ENCODE measurements at regions not wholly inside any gene's neighbourhood (a gene's known extent, or its start where the extent isn't known, plus 50 kb on each side); places are given as distances from the start of the nearest gene placed in this dataset.

- Histone ChIP-seq H4K91ac (ENCODE audit: low read depth, low read length, poor library complexity) (no peak overlapping the region), H3K36me3 (replicated peaks in 1 of 2; ENCODE audit: control insufficient read depth in 2 of 2, insufficient read depth in 2 of 2, low read length in 2 of 2) (no peaks in the 10 kb centered on the region), H2AK5ac (ENCODE audit: low read depth, low read length) (no peak overlapping the region), H3K4ac (ENCODE audit: low read length) (no peak overlapping the region), H2BK12ac (ENCODE audit: low read length) (no peak overlapping the region), H3K23ac (ENCODE audit: low read depth, low read length, poor library complexity) (no peak overlapping the region), H3K4me2 (ENCODE audit: insufficient read depth, low read length, poor library complexity, severe bottlenecking) (no peak overlapping the region), H2AFZ (ENCODE audit: low read length) (peak overlapping the region; percentile 36), H2BK120ac (ENCODE audit: low read depth, low read length) (no peak overlapping the region), H4K8ac (ENCODE audit: low read depth, low read length) (no peak overlapping the region), H3K14ac (ENCODE audit: low read length) (no peak overlapping the region), H3K4me1 (ENCODE audit: control insufficient read depth in 2 of 2, insufficient read depth in 1 of 2, low read depth in 1 of 2, low read length in 2 of 2) (no peaks in the 10 kb centered on the region), H3K27ac (replicated peaks; ENCODE audit: low read length) (no peak overlapping the region), H3K9me3 (replicated peaks in 1 of 2; ENCODE audit: control insufficient read depth in 2 of 2, insufficient read depth in 1 of 2, low read depth in 1 of 2, low read length in 2 of 2) (no peaks in the 10 kb centered on the region), H3K4me3 (ENCODE audit: low read length in 2 of 2) (no peak overlapping the region), H2BK15ac (ENCODE audit: low read length) (no peak overlapping the region), H3K9ac (ENCODE audit: low read depth, low read length, poor library complexity) (no peak overlapping the region), H2BK5ac (ENCODE audit: low read length) (no peak overlapping the region), H3K27me3 (ENCODE audit: control insufficient read depth in 3 of 3, insufficient read depth in 3 of 3, low read depth in 1 of 3, low read length in 3 of 3) (no peaks in the 10 kb centered on the region), H3K18ac (ENCODE audit: low read length) (no peak overlapping the region), H3K79me1 (ENCODE audit: low read depth, low read length) (no peaks in the 10 kb centered on the region)
- WGBS, 2 donors (ENCODE audit: extremely low coverage in 2 of 2, insufficient read length in 2 of 2, insufficient replicate concordance in 1 of 2): no CpG with 5 or more reads among the region's 3 CpGs
- DNase-seq (ENCODE audit: low spot score): no peak
Observed at GRCh38 chr14:51545396-51545795, 106.3 kb upstream of the FRMD6 start.

GRCh38 chr14:51546099-51546498 lies 105.6 kb upstream of the FRMD6 start:
- no peak overlapping the region for H3K4ac ChIP-seq (ENCODE audit: low read length)
- H3K14ac ChIP-seq (ENCODE audit: low read length): no peak overlapping the region
- H3K27ac ChIP-seq (replicated peaks; ENCODE audit: low read length): no peak overlapping the region
- no peak overlapping the region for H4K91ac ChIP-seq (ENCODE audit: low read depth, low read length, poor library complexity)
- H3K23ac ChIP-seq (ENCODE audit: low read depth, low read length, poor library complexity): no peak overlapping the region
- no CpG with 5 or more reads among the region's 2 CpGs for WGBS, 2 donors (ENCODE audit: extremely low coverage in 2 of 2, insufficient read length in 2 of 2, insufficient replicate concordance in 1 of 2)
- no peak overlapping the region for H2BK120ac ChIP-seq (ENCODE audit: low read depth, low read length)
- no peak overlapping the region for H3K9ac ChIP-seq (ENCODE audit: low read depth, low read length, poor library complexity)
- H2BK12ac ChIP-seq (ENCODE audit: low read length): no peak overlapping the region
- H3K18ac ChIP-seq (ENCODE audit: low read length): no peak overlapping the region
- H2BK5ac ChIP-seq (ENCODE audit: low read length): no peak overlapping the region
- H3K27me3 ChIP-seq (ENCODE audit: control insufficient read depth in 3 of 3, insufficient read depth in 3 of 3, low read depth in 1 of 3, low read length in 3 of 3): no peaks in the 10 kb centered on the region
- no peak overlapping the region for H2AK5ac ChIP-seq (ENCODE audit: low read depth, low read length)
- H3K4me2 ChIP-seq (ENCODE audit: insufficient read depth, low read length, poor library complexity, severe bottlenecking): no peak overlapping the region
- H2AFZ ChIP-seq (ENCODE audit: low read length): no peak overlapping the region
- H2BK15ac ChIP-seq (ENCODE audit: low read length): no peak overlapping the region
- DNase-seq (ENCODE audit: low spot score): no peak
- H3K4me3 ChIP-seq (ENCODE audit: low read length in 2 of 2): no peak overlapping the region
- H3K36me3 ChIP-seq (replicated peaks in 1 of 2; ENCODE audit: control insufficient read depth in 2 of 2, insufficient read depth in 2 of 2, low read length in 2 of 2): no peaks in the 10 kb centered on the region
- H3K9me3 ChIP-seq (replicated peaks in 1 of 2; ENCODE audit: control insufficient read depth in 2 of 2, insufficient read depth in 1 of 2, low read depth in 1 of 2, low read length in 2 of 2): no peaks in the 10 kb centered on the region
- no peaks in the 10 kb centered on the region for H3K4me1 ChIP-seq (ENCODE audit: control insufficient read depth in 2 of 2, insufficient read depth in 1 of 2, low read depth in 1 of 2, low read length in 2 of 2)
- H4K8ac ChIP-seq (ENCODE audit: low read depth, low read length): no peak overlapping the region
- H3K79me1 ChIP-seq (ENCODE audit: low read depth, low read length): no peaks in the 10 kb centered on the region

GRCh38 chr14:51546603-51547258 lies 105.0 kb upstream of the FRMD6 start:
- Histone ChIP-seq H3K27ac (replicated peaks; ENCODE audit: low read length) (no peak overlapping the region), H3K4ac (ENCODE audit: low read length) (no peak overlapping the region), H3K14ac (ENCODE audit: low read length) (no peak overlapping the region), H3K9ac (ENCODE audit: low read depth, low read length, poor library complexity) (no peak overlapping the region), H3K4me3 (ENCODE audit: low read length in 2 of 2) (no peak overlapping the region), H2BK15ac (ENCODE audit: low read length) (no peak overlapping the region), H3K18ac (ENCODE audit: low read length) (no peak overlapping the region), H4K8ac (ENCODE audit: low read depth, low read length) (no peak overlapping the region), H3K9me3 (replicated peaks in 1 of 2; ENCODE audit: control insufficient read depth in 2 of 2, insufficient read depth in 1 of 2, low read depth in 1 of 2, low read length in 2 of 2) (no peaks in the 10 kb centered on the region), H3K4me1 (ENCODE audit: control insufficient read depth in 2 of 2, insufficient read depth in 1 of 2, low read depth in 1 of 2, low read length in 2 of 2) (no peaks in the 10 kb centered on the region), H3K27me3 (ENCODE audit: control insufficient read depth in 3 of 3, insufficient read depth in 3 of 3, low read depth in 1 of 3, low read length in 3 of 3) (no peaks in the 10 kb centered on the region), H2BK120ac (ENCODE audit: low read depth, low read length) (no peak overlapping the region), H3K4me2 (ENCODE audit: insufficient read depth, low read length, poor library complexity, severe bottlenecking) (no peak overlapping the region), H2BK12ac (ENCODE audit: low read length) (no peak overlapping the region), H3K79me1 (ENCODE audit: low read depth, low read length) (no peaks in the 10 kb centered on the region), H4K91ac (ENCODE audit: low read depth, low read length, poor library complexity) (no peak overlapping the region), H3K23ac (ENCODE audit: low read depth, low read length, poor library complexity) (no peak overlapping the region), H2BK5ac (ENCODE audit: low read length) (no peak overlapping the region), H2AFZ (ENCODE audit: low read length) (peak overlapping the region; percentile 16), H3K36me3 (replicated peaks in 1 of 2; ENCODE audit: control insufficient read depth in 2 of 2, insufficient read depth in 2 of 2, low read length in 2 of 2) (no peaks in the 10 kb centered on the region), H2AK5ac (ENCODE audit: low read depth, low read length) (no peak overlapping the region)
- DNase-seq (ENCODE audit: low spot score): no peak
- no CpG with 5 or more reads among the region's 2 CpGs for WGBS, 2 donors (ENCODE audit: extremely low coverage in 2 of 2, insufficient read length in 2 of 2, insufficient replicate concordance in 1 of 2)

GRCh38 chr14:51547260-51547659 lies 104.5 kb upstream of the FRMD6 start:
- Histone ChIP-seq H3K9me3 (replicated peaks in 1 of 2; ENCODE audit: control insufficient read depth in 2 of 2, insufficient read depth in 1 of 2, low read depth in 1 of 2, low read length in 2 of 2) (no peaks in the 10 kb centered on the region), H3K27ac (replicated peaks; ENCODE audit: low read length) (no peak overlapping the region), H3K79me1 (ENCODE audit: low read depth, low read length) (no peaks in the 10 kb centered on the region), H2BK15ac (ENCODE audit: low read length) (no peak overlapping the region), H3K4me2 (ENCODE audit: insufficient read depth, low read length, poor library complexity, severe bottlenecking) (no peak overlapping the region), H3K36me3 (replicated peaks in 1 of 2; ENCODE audit: control insufficient read depth in 2 of 2, insufficient read depth in 2 of 2, low read length in 2 of 2) (no peaks in the 10 kb centered on the region), H2BK120ac (ENCODE audit: low read depth, low read length) (no peak overlapping the region), H3K9ac (ENCODE audit: low read depth, low read length, poor library complexity) (no peak overlapping the region), H3K4ac (ENCODE audit: low read length) (no peak overlapping the region), H2BK5ac (ENCODE audit: low read length) (no peak overlapping the region), H3K23ac (ENCODE audit: low read depth, low read length, poor library complexity) (no peak overlapping the region), H2AFZ (ENCODE audit: low read length) (peak overlapping the region; percentile 16), H2AK5ac (ENCODE audit: low read depth, low read length) (no peak overlapping the region), H3K18ac (ENCODE audit: low read length) (no peak overlapping the region), H3K14ac (ENCODE audit: low read length) (no peak overlapping the region), H3K4me3 (ENCODE audit: low read length in 2 of 2) (no peak overlapping the region), H4K91ac (ENCODE audit: low read depth, low read length, poor library complexity) (no peak overlapping the region), H2BK12ac (ENCODE audit: low read length) (no peak overlapping the region), H4K8ac (ENCODE audit: low read depth, low read length) (no peak overlapping the region), H3K4me1 (ENCODE audit: control insufficient read depth in 2 of 2, insufficient read depth in 1 of 2, low read depth in 1 of 2, low read length in 2 of 2) (no peaks in the 10 kb centered on the region), H3K27me3 (ENCODE audit: control insufficient read depth in 3 of 3, insufficient read depth in 3 of 3, low read depth in 1 of 3, low read length in 3 of 3) (no peaks in the 10 kb centered on the region)
- no peak for DNase-seq (ENCODE audit: low spot score)
- WGBS, 2 donors (ENCODE audit: extremely low coverage in 2 of 2, insufficient read length in 2 of 2, insufficient replicate concordance in 1 of 2): no CpG with 5 or more reads among the region's 3 CpGs

Data from neuronal stem cell (in vitro differentiated cells).